NOMO-1 treated with DMSO at 0.1 percent for 48 hours (cell line): ENCODE measurements at regions not wholly inside any gene's neighbourhood (a gene's known extent, or its start where the extent isn't known, plus 50 kb on each side); places are given as distances from the start of the nearest gene placed in this dataset.
A peak's percentile ranks its signal among the peaks of the same experiment; 100 is the strongest.
"Not testable (repeated sequence)": the region's sequence is repeated elsewhere in the genome, so short reads cannot be mapped to it uniquely, and the experiment has no call there.

Source experiments
- DNase-seq: peaks from one replicate; lab custom pipeline; 2025; ENCODE audit not compliant: unreplicated experiment; lab: John Stamatoyannopoulos, UW

DNA sequence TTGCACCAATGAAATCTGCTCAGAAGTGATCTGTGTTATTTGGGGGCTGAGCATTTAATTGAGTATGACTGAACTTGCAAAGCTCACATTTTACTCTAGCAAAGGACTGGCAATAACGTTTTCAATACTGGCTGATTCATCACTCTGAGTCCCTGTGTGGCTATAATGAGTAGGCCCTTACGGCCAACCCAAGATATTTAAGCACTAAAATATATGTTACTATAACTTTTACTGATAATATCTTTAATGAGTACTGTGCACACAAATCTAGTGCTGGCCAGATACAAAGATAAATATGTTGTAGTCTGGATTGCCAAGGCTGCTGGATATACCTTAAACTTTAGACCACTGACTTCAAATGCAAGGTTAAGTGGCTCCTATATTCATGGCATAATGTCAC lies 436.4 kb upstream of the KCNMB2 start:
- DNase-seq: no peak

DNA sequence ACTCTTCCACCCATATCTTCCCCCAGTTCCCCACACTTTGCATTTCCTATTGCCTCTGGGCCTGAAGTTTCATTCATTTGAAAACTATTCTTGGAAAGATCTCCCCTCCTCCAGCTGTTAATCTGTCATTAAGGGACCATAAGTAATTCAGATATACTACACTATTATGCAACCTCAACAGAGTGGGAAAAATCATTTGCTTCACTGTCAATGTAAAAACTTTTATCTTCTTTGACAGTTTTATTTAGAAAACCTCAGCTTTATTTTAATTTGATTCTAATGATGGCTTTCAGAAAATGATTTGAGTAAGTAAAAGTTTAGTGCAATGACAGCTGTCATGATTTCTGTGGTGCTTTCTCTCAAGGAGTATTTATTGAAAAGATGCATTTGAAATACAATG lies 435.3 kb upstream of the KCNMB2 start:
- DNase-seq: no peak

DNA sequence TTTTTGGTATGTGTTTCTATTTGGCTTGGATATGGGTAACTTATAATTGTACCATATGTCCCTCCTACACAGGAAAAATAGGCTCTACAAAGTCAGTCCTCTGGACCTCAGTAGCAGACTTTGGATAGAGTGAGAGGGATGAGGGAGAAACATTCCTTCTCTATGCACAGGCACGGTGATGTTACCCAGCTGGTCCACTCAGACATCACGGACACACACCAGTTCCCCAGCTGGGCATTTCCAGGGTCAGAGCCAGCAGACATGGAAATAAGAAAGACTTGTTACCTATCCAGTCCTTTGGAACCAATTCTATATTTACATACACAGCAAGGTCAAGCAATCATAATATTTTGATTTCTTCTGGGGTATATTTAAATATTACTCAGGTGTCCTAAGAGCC lies 433.1 kb upstream of the KCNMB2 start:
- no peak for DNase-seq

GRCh38 chr3:178107804-178108203 lies 428.4 kb upstream of the KCNMB2 start:
- DNase-seq: no peak

DNA sequence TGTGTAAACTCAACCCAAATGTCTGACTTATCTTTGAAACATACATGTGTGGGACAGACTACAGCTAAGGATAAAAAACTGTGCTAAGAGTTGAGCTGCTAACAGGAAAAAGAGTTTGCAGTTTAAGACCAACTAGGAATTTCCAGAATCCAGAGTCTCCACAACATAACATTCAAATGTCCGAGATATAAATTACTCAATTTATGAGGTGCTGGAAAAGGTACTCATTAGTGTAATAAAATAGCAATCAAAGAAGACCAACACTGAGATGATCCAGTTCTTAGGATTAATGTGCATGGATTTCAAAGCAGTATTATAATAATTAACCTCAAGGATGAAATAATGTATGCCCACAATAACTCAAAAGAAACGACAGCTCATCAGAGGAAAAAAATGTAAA lies 426.5 kb upstream of the KCNMB2 start:
- no peak for DNase-seq

DNA sequence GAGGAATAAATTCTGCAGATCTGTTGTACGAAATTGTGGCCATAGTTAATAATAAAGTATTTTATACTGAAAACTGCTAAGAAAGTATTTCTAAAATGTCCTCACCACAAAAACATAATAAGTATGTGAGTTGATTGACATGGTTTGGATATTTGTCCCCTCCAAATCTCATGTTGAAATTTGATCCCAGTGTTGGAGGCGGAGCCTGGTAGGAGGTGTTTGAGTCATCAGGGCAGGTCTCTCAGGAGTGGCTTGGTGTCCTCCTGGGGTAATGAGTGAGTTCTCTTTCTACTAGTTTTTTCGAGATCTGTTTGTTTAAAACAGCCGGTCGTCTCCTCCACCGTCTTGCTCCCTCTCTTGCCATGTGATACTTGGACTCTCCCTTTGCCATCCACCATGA lies 424.1 kb upstream of the KCNMB2 start:
- no peak for DNase-seq

- not testable (repeated sequence) for DNase-seq
Observed at GRCh38 chr3:178112552-178112951, 423.7 kb upstream of the KCNMB2 start.

DNA sequence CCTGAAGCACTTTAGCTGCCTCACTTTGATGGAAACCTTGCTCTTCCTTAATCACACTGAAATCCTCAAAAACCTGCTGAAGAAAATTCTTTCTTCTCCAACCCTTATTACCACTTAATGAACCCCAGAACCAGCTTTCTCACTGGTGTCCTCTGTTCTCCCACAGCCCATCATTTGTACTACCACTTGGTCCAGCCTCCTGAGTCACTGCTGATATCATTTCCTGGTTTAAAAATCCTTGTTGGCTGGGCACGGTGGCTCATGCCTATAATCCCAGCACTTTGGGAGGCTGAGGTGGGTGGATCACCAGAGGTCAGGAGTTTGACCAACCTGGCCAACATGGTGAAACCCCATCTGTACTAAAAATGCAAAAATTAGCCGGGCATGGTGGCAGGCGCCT lies 418.6 kb upstream of the KCNMB2 start:
- no peak for DNase-seq

GRCh38 chr3:178119608-178120295 lies 416.5 kb upstream of the KCNMB2 start:
- DNase-seq: not testable (repeated sequence)

GRCh38 chr3:178120367-178120766 lies 415.9 kb upstream of the KCNMB2 start:
- DNase-seq: no peak

DNA sequence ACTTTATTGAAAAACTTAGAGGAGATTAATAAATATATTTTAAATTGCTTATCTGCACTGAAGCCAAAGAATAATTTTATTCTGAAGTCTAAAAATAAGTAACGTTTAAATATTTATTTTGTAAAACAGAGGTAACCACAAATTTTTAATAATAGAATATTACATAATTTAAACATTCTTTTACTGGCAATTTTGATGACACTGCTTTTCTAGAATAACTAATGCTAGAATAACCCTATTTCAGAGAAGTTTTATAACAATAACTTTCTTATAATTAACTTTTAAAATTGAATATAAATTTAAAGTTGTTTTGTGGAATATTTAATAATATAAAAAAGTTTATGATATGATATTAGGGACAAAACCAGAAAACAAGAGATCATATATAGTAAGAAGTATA lies 409.6 kb upstream of the KCNMB2 start:
- DNase-seq: no peak

GRCh38 chr3:178127221-178127620 lies 409.0 kb upstream of the KCNMB2 start:
- DNase-seq: no peak

DNA sequence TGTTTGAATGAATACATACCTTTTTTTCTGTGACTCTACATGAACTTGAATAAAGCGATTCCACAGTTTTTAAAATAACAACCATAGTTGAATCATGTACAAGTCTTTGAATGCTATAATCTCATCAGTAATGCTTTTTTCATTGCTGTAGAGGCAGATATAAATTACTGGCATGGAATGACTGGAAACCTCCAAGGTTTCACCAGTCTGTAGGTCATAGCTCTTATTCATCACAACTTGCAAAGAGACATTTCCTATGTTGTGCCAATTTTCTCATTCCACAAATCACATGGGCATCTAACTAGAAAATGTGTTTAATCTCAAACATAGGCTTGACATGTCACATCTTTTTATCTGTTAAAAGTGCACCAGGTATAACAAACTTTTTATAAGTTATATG lies 407.1 kb upstream of the KCNMB2 start:
- DNase-seq: no peak

DNA sequence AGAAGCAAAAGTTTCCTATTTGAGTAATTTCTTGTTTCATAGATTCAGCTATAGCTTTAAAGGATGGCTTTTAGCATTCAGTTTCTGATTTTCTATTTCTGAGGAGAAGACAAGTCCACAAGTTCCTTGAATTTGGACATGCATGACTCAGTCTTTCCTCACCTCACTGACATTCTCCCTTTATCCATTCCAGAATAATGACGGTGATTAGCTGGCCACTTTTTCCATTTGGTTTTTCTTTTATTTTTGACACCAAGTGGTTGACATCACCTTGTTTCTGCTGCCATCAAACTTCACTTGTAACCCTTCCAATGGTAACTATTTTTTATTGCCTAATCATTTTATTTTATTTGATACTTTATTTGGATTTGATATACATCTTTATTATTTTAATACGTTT lies 404.4 kb upstream of the KCNMB2 start:
- no peak for DNase-seq

GRCh38 chr3:178137206-178137605 lies 399.0 kb upstream of the KCNMB2 start:
- DNase-seq: no peak

- no peak for DNase-seq
Observed at GRCh38 chr3:178137831-178138230, 398.4 kb upstream of the KCNMB2 start.

GRCh38 chr3:178139116-178139515 lies 397.1 kb upstream of the KCNMB2 start:
- no peak for DNase-seq

GRCh38 chr3:178140531-178141304 lies 395.5 kb upstream of the KCNMB2 start:
- no peak for DNase-seq

GRCh38 chr3:178141305-178141684 lies 394.9 kb upstream of the KCNMB2 start:
- not testable (repeated sequence) for DNase-seq

- DNase-seq: no peak
Observed at GRCh38 chr3:178146406-178146831, 389.8 kb upstream of the KCNMB2 start.

DNA sequence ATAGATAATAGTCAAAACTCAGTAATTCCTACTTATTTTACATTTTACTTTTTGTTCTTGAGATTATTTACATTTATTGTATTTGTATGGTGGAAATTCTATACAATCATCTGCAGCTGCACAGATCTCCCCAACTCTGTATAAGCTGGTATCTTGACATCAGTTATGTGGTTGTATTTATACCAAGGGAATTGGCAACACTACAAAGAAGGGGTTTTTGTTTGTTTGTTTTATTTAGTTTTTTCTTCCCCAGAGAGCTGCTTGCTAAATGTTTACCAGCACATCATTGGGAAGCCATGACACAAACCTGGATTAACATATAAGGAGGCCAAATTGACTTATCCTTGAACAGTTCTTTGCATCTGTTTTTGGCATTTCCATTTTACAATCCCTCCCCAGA lies 389.2 kb upstream of the KCNMB2 start:
- DNase-seq: no peak

GRCh38 chr3:178152031-178152806 lies 384.0 kb upstream of the KCNMB2 start:
- peak; percentile 36 for DNase-seq
